ENCODE measurements at regions not wholly inside any gene's neighbourhood (a gene's known extent, or its start where the extent isn't known, plus 50 kb on each side); places are given as distances from the start of the nearest gene placed in this dataset.
"Not testable (repeated sequence)": the region's sequence is repeated elsewhere in the genome, so short reads cannot be mapped to it uniquely, and the experiment has no call there.

DNA sequence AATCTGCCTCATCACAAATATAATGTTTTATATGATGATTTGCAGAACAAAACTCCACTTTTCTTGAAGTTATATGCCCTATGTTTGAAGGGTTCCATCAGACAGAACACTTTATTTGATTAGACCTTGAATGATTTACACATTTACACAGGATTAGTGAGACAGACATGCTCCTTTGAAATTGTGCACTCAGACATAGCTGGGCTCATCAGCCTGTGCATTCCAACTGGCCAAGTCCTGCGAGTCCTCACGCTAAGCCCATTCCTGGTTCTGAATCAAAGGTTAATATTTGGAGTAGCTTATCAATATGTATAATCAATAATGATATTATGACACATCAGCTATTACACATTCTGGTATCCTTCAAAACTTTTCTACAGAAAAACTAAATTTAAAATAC, 173.6 kb downstream of the MBL2 start:
- H3K36me3 ChIP-seq (ENCODE audit: insufficient read depth) = no peaks in the 10 kb centered on the region
- DNase-seq (ENCODE audit: extremely low spot score) = no peak
- 70% methylated on average over 2 of the region's 2 CpGs for WGBS
- H3K4me3 ChIP-seq (ENCODE audit: low read depth, low read length) = no peak overlapping the region
- H3K27ac ChIP-seq (ENCODE audit: low read depth) = no peak overlapping the region
- H3K4me1 ChIP-seq (ENCODE audit: insufficient read depth) = no peaks in the 10 kb centered on the region

DNA sequence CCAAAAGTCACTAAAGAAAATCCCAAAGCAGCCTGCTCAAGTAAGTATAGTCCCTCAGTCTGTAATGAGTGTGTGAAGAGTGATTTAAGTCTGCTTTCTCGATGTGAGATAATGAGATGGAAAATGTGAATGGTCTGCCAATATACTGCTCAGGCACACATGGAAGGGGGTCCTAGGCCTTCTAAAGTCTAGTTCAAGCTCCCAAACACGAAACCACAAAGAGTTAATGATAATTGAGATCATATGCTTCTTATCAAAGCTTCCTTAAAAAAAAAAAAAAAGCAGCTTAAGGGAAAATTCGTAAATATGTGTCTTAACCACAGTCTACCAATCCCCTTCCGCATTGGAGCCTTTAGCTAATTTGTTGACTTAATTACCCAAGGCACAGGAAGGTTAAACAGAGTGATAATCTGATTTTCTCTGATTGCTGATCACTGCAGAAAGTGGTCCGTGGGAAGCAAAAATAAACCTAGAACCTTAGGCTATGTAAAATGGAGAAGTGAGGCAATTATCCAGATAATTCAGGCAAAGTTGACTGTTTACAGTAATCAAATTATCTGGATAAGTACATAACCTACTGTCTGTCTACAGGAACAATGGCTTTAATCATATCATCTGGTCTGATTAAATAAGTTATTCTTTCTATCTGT, 172.9 kb downstream of the MBL2 start:
- no peak overlapping the region for H3K4me3 ChIP-seq (ENCODE audit: low read depth, low read length)
- no peaks in the 10 kb centered on the region for H3K36me3 ChIP-seq (ENCODE audit: insufficient read depth)

DNA sequence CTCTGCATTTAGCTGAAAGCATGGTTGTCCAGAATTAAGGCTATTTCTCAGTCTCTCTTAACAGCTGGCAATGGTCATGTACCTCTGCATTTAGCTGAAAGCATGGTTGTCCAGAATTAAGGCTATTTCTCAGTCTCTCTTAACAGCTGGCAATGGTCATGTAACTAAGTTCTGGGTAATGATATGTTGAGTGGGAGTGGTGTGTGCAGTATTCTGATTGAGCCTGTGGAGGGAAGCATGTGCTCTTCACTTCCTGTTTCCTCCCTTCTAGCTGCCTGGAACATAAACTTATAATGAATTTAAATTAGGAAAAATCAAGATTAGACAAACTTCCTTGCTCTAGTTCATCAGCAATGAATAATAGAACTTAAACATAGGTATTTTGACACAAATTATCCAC, 168.5 kb downstream of the MBL2 start:
- not testable (repeated sequence) for DNase-seq (ENCODE audit: extremely low spot score); H3K4me1 ChIP-seq (ENCODE audit: insufficient read depth); H3K27ac ChIP-seq (ENCODE audit: low read depth); H3K4me3 ChIP-seq (ENCODE audit: low read depth, low read length); H3K36me3 ChIP-seq (ENCODE audit: insufficient read depth)

More for the DNA sequence above, 172.9 kb downstream of the MBL2 start:
- no peaks in the 10 kb centered on the region for H3K4me1 ChIP-seq (ENCODE audit: insufficient read depth)
- H3K27ac ChIP-seq (ENCODE audit: low read depth) = no peak overlapping the region
- DNase-seq (ENCODE audit: extremely low spot score) = no peak
- 52% methylated on average over 5 of the region's 5 CpGs for WGBS

DNA sequence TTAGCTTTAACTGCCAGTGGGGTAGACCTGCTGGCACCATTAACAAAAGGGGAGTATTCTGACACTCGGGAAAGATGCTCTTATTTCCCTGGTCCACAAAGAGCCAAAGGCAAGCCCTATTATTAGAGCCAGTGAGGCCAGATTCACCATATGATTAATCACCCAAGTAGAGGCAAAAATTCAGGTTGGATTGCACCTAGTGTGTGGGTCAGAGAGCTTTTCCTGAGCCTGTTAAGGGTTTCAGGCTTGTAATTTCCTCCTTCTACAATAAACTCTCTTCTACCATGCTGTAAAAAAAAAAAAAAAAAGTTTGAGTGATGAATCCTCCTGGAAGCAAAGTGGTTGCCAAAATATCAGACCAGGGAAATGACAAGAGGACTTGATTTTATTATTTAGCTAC, 163.5 kb downstream of the MBL2 start:
- H3K4me1 ChIP-seq (ENCODE audit: insufficient read depth) = no peaks in the 10 kb centered on the region
- WGBS = 34% methylated on average over 1 of the region's 1 CpG
- DNase-seq (ENCODE audit: extremely low spot score) = no peak

DNA sequence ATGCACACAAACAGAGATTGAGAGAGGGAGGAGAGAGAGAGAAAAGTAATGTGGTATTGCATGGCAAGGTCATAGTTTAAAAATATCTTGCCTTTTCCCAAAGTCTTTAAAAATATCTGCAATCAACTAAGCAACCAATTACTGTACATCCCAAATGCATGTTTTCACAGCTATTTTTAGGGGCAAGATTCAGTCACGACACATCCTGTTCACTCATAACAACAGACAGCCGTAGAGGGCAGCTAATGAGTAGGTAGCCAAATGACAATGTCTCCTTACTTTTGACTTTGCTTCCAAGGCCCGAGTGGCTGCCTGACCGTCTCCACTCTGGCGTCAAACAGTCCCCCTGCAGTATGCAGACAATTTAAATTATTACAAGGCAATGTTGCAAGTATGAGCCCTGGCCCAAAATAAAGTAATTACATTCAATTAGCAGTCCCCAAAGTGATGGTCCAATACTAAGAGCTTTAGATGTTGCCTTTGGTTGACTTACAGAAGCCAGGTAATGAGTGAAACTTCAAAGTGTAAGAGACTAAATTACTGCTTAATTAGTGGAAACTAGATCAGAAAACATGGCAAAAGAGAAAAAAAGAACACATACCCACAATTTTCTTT, 162.9 kb downstream of the MBL2 start:
- Histone ChIP-seq H3K36me3 (ENCODE audit: insufficient read depth) (no peaks in the 10 kb centered on the region), H3K4me3 (ENCODE audit: low read depth, low read length) (no peak overlapping the region), H3K27ac (ENCODE audit: low read depth) (no peak overlapping the region), H3K4me1 (ENCODE audit: insufficient read depth) (no peaks in the 10 kb centered on the region)
- no peak for DNase-seq (ENCODE audit: extremely low spot score)
- WGBS = 59% methylated on average over 5 of the region's 5 CpGs

More for the DNA sequence above, 163.5 kb downstream of the MBL2 start:
- Histone ChIP-seq H3K36me3 (ENCODE audit: insufficient read depth) (no peaks in the 10 kb centered on the region), H3K4me3 (ENCODE audit: low read depth, low read length) (no peak overlapping the region), H3K27ac (ENCODE audit: low read depth) (no peak overlapping the region)

DNA sequence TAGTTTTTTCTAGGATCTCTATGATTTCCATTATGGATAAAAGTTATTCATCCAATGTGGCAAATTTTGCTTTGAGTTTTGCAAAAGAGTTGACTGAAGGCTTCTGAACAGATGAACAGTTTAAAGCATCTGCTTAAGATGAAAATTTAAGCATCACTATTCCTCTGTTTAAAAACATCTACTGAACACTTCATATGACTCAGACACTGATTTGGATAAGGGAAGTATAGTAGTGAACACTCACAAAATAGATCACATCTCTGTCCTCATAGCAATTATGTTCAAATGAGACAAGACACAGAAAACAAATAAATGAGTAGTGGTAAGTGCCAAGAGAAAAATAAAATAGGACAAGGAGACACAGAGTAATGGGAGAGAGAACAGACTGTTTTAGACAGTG, 157.3 kb downstream of the MBL2 start:
- Histone ChIP-seq H3K4me1 (ENCODE audit: insufficient read depth) (no peaks in the 10 kb centered on the region), H3K27ac (ENCODE audit: low read depth) (no peak overlapping the region), H3K4me3 (ENCODE audit: low read depth, low read length) (no peak overlapping the region), H3K36me3 (ENCODE audit: insufficient read depth) (no peaks in the 10 kb centered on the region)
- DNase-seq (ENCODE audit: extremely low spot score) = no peak

DNA sequence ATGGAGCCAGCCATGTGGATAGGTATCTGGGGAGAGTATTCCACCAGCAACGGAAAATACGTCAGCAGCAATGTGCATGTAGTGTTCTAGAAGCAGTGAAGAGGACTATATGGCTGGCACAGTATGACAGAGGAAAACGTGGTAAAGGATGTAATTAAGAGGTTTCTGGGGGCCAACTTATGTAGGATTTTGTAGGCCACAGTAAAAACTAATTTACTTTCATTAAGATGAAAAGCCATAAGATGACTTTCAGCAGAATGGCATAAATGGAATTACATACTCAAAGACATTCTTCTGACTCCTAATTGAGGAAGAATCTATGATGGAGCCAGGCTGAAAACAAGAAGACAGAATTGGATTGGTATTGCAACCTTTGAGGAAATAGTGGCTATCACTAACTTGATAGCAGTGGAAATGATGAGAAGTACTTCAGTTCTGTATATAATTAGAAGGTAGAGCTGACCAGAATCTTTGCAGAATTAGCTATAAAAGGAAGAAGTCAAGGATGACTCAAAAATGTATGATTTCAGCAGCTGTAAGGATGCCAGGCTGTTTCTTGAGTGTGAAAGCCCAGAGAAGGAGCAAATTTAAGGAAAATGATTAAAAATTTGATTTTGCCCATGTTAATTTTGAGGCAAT, 156.7 kb downstream of the MBL2 start:
- H3K27ac ChIP-seq (ENCODE audit: low read depth) = no peak overlapping the region
- H3K4me3 ChIP-seq (ENCODE audit: low read depth, low read length) = no peak overlapping the region
- no peaks in the 10 kb centered on the region for H3K36me3 ChIP-seq (ENCODE audit: insufficient read depth)
- 75% methylated on average over 3 of the region's 3 CpGs for whole genome bisulfite sequencing
- DNase-seq (ENCODE audit: extremely low spot score) = no peak
- no peaks in the 10 kb centered on the region for H3K4me1 ChIP-seq (ENCODE audit: insufficient read depth)

DNA sequence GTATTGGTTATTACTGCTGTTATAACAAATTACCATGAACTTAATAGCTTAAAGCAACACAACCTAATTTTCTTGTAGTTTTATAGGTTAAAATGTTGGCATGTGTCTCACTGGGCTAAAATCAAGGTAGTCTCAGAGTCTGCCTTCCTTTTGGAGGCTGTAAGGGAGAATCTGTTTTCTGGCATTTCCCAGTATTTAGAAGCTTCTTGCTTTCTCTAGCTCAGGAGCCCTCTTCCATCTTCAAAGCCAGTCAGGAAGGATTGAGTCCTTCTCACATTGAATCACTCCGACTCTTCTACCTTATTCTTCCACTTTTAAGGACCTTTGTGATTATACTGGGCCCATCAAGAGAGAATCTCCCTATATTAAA, 156.2 kb downstream of the MBL2 start:
- WGBS = 50% methylated on average over 1 of the region's 1 CpG
- Histone ChIP-seq H3K27ac (ENCODE audit: low read depth) (no peak overlapping the region), H3K4me1 (ENCODE audit: insufficient read depth) (no peaks in the 10 kb centered on the region), H3K4me3 (ENCODE audit: low read depth, low read length) (no peak overlapping the region), H3K36me3 (ENCODE audit: insufficient read depth) (no peaks in the 10 kb centered on the region)
- DNase-seq (ENCODE audit: extremely low spot score) = no peak

DNA sequence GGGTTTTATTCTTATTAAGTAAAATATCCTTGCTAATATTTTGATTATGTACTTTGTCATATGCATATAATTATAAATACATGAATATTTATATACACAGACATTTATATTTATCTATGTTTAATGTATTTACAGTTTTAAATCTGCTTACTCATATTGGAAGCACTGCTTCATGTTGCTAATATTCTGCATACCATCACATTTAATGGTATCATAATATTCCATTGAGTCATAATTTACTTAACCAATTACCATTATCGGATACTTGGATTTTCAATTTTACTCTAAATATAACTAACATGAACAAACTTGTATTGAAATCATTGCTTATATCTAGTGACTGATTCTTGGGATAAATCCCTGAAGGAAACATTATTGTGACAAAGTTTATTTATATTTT, 155.2 kb downstream of the MBL2 start:
- DNase-seq (ENCODE audit: extremely low spot score) = no peak
- no peak overlapping the region for H3K27ac ChIP-seq (ENCODE audit: low read depth)
- H3K4me1 ChIP-seq (ENCODE audit: insufficient read depth) = no peaks in the 10 kb centered on the region
- no peak overlapping the region for H3K4me3 ChIP-seq (ENCODE audit: low read depth, low read length)
- no peaks in the 10 kb centered on the region for H3K36me3 ChIP-seq (ENCODE audit: insufficient read depth)
- 68% methylated on average over 1 of the region's 1 CpG for WGBS

DNA sequence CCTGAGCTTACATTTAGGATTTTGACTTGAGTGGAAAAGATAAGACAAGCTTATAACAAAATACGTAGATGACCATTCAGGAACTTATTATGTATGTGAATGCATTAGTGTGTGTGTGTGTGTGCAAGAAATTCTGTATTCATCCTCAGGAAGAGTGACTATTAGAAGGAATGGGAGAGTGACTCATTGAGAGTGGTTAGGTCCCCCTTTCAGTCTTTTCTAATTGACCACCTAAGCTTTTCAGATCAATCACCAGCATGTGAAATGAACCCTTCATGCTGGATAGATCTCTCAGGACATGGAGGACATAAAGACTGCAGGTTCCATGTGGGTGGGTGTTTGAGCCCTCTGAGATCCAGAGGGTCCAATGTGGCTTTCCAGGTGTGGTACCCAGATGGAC, 153.5 kb downstream of the MBL2 start:
- WGBS = 79% methylated on average over 1 of the region's 1 CpG
- Histone ChIP-seq H3K27ac (ENCODE audit: low read depth) (no peak overlapping the region), H3K4me1 (ENCODE audit: insufficient read depth) (no peaks in the 10 kb centered on the region), H3K36me3 (ENCODE audit: insufficient read depth) (no peaks in the 10 kb centered on the region), H3K4me3 (ENCODE audit: low read depth, low read length) (no peak overlapping the region)
- DNase-seq (ENCODE audit: extremely low spot score) = no peak

DNA sequence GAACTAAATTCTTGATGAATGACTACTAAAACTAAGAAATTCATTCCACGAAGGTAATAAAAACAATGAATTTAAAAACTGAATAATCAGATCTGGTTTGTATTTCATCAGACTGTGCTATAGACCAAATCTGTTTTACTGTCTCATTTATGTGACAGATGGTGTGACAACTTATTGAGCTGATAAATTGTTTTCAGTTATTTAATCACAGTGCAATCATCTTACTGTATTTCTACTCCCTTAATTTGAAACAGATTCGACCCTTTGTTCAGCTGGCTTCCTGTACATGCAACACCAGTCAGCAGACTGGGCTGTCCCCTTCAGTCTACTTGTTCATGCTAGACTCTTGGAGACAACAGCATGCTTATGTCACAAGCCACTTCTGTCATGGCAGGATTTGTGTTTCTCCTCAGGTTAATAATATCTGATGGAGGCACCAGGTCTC, 150.9 kb downstream of the MBL2 start:
- no peak overlapping the region for H3K4me3 ChIP-seq (ENCODE audit: low read depth, low read length)
- no peak overlapping the region for H3K27ac ChIP-seq (ENCODE audit: low read depth)
- WGBS = 28% methylated on average over 2 of the region's 2 CpGs
- no peak for DNase-seq (ENCODE audit: extremely low spot score)
- no peaks in the 10 kb centered on the region for H3K36me3 ChIP-seq (ENCODE audit: insufficient read depth)
- no peaks in the 10 kb centered on the region for H3K4me1 ChIP-seq (ENCODE audit: insufficient read depth)

DNA sequence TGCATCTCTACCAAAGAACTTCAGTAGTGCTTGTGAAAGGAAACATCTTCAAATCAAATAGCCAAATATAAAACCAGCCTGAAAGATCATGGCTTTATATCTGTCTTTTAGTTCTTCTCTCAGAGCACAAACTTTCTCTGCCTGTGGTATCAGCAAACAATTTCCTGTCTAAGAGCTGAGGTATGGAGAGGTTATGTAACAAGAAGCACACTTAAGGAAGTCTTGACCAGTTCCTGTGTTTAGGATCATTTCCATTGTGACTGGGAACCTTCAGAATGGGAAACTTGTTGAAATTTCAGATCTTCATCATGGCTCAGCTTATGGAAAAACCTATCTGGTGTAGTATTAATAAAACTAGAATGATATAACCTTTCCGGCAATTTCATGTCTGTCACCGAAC, 148.8 kb downstream of the MBL2 start:
- H3K4me3 ChIP-seq (ENCODE audit: low read depth, low read length) = no peak overlapping the region
- H3K36me3 ChIP-seq (ENCODE audit: insufficient read depth) = no peaks in the 10 kb centered on the region
- H3K4me1 ChIP-seq (ENCODE audit: insufficient read depth) = no peaks in the 10 kb centered on the region
- H3K27ac ChIP-seq (ENCODE audit: low read depth) = no peak overlapping the region
- no peak for DNase-seq (ENCODE audit: extremely low spot score)
- 92% methylated on average over 2 of the region's 2 CpGs for WGBS

DNA sequence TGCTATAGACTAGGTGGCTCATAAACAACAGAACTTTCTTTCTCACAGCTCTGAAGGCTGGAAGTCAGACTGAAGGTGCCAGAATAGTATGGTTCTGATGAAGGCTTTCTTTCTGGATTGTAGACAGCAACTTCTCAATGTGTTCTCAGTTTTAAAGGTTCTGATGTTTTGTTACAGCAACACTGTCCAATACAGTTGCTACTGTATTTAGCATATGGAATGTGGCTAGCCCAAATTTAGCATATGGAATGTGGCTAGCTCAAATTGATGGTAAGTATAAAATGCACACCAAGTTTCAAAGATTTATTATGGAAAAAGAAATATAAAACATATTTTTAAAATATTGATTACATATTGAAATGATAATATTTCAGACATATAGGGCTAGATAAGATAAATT, 145.3 kb downstream of the MBL2 start:
- H3K4me1 ChIP-seq (ENCODE audit: insufficient read depth) = no peaks in the 10 kb centered on the region
- no peak overlapping the region for H3K27ac ChIP-seq (ENCODE audit: low read depth)
- no peak for DNase-seq (ENCODE audit: extremely low spot score)
- H3K36me3 ChIP-seq (ENCODE audit: insufficient read depth) = no peaks in the 10 kb centered on the region
- H3K4me3 ChIP-seq (ENCODE audit: low read depth, low read length) = no peak overlapping the region

DNA sequence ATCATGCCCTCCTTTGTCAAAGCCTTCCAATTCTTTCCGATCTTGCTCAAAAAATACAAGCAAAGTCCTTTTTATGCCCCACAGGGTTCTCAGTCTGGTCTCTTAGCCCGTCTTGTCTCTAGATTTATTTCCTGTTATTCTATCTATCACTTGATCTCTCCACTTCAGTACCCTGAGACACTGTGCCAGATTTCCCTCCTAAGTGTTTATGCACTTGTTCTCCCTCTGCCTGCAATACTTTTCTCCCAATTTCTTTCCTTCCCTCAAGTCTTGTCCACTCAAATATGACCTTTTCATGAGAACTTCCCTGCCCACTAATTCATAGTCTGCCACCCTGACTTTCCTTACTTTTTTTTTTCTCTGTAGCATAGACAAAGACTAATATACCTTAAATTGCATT, 141.4 kb downstream of the MBL2 start:
- no peak overlapping the region for H3K4me3 ChIP-seq (ENCODE audit: low read depth, low read length)
- no peak for DNase-seq (ENCODE audit: extremely low spot score)
- no peaks in the 10 kb centered on the region for H3K36me3 ChIP-seq (ENCODE audit: insufficient read depth)
- H3K4me1 ChIP-seq (ENCODE audit: insufficient read depth) = no peaks in the 10 kb centered on the region
- WGBS = 73% methylated on average over 2 of the region's 2 CpGs
- no peak overlapping the region for H3K27ac ChIP-seq (ENCODE audit: low read depth)

Measured in urinary bladder (tissue), 3 donors.